HG03565 (cell line): ENCODE measurements at regions not wholly inside any gene's neighbourhood (a gene's known extent, or its start where the extent isn't known, plus 50 kb on each side); places are given as distances from the start of the nearest gene placed in this dataset.
"Not testable (repeated sequence)": the region's sequence is repeated elsewhere in the genome, so short reads cannot be mapped to it uniquely, and the experiment has no call there.

Experiments used
- ATAC-seq: cut with Tn5 transposase; IDR thresholded peaks from one replicate; pipeline ENCODE4 v1.9.1; 2021; ENCODE audit warnings: mild to moderate bottlenecking, moderate library complexity; ENCODE audit not compliant: unreplicated experiment

- ATAC-seq, result no peak
Observed at GRCh38 chr6:154629127-154629526, 104.1 kb upstream of the SCAF8 start.

GRCh38 chr6:154632119-154632518, 101.1 kb upstream of the SCAF8 start:
- no peak for ATAC-seq

GRCh38 chr6:154637392-154637791, 95.8 kb upstream of the SCAF8 start:
- no peak for ATAC-seq

- no peak for ATAC-seq
Observed at GRCh38 chr6:154638369-154638768, 94.8 kb upstream of the SCAF8 start.

DNA sequence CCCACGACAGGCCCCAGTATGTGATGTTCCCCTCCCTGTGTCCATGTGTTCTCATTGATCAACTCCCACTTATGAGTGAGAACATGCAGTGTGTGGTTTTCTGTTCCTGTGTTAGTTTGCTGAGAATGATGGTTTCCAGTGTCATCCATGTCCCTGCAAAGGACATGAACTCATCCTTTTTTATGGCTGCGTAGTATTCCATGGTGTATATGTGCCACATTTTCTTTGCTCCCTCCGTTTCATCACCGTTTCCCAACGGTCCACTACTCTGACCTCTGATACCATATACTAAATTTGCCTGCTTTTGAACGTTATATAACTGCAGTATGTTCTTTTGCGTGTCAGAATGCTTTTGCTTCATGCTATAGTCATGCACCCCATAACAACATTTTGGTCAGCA, 94.0 kb upstream of the SCAF8 start:
- ATAC-seq, result not testable (repeated sequence)

DNA sequence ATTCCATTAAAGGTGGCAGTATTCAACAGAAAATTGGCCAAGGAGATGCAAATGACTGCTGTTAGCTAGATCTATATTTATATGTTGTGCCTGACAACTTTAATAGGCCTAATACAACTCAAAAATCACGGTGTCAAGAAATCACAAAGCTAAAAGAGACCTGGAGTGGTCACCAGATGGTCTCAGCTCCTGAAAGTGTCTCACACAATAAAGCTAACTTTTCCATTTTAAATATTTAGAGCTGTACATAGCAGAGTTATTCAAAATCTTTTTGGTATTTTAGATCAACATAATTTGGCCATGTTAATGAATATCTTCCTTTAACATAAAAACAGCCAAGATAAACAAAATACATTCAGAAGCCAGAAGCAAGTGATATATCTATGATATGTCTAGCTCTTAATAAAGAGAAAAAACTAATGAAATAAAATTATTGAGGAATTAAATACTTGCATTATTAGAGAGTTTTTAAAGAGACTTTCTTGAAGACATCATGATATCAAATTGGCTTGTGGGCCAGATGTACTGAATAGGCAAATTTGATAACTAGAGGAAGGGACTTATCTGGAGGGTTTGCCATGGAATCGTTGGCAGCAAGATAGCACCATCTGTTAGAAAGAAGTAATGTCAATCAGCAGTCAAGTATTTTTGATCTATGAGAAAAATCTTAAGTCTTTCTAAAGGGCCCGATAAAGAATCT, 84.9 kb upstream of the SCAF8 start:
- ATAC-seq, result no peak

DNA sequence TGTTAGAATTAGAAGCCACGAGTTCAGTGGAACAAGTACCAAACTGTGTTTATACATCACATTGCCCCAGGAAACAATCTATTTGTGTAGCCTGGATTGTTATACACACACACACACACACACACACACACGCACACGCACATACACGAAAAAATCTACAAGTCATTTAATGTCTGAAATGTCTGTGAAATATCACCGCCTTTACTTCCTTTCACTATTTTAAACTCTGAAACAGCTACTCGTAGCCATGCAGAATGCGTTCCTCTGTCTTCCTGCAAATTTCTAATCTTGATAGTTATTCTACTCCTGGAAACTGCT, 84.4 kb upstream of the SCAF8 start:
- no peak for ATAC-seq

GRCh38 chr6:154649721-154650120, 83.5 kb upstream of the SCAF8 start:
- no peak for ATAC-seq

GRCh38 chr6:154650351-154650750, 82.9 kb upstream of the SCAF8 start:
- no peak for ATAC-seq

GRCh38 chr6:154651656-154652055, 81.6 kb upstream of the SCAF8 start:
- no peak for ATAC-seq

DNA sequence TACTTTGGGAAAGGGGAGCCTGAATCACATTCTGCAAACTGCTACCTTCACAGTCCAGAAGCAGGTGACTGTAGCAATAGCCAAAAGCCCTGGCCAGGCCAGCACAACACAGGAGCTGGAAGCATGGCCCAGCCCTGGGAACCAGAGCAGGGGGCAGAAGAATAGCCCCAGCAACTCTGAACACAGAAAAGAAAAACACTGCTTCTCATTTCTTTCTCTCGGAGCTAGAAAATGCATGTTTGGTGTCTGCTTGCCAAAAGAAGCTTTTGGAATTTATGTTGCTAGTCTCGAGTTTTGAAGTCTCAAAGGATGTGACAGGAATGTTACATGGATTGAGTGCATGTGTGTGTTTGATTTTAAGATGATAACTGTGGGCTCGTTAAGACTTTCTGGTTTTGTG, 79.8 kb upstream of the SCAF8 start:
- no peak for ATAC-seq

GRCh38 chr6:154653853-154654252, 79.4 kb upstream of the SCAF8 start:
- no peak for ATAC-seq

DNA sequence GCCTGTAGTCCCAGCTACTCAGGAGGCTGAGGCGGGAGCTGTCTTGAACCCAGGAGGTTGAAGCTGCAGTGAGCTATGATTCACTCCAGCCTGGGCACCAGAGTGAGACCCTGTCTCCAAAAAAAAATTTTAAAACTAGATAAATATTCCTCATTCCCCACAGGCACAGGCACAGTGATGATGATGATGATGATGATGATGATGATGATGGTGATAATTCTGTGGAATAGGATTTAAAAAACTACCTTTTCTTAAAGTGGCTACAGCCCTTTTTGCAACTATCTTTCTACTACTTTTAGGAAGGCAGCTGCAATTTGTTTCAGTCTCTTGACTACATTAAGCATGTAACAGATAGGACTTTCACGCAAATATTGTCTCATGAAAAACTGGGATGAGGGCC, 76.6 kb upstream of the SCAF8 start:
- no peak for ATAC-seq

- no peak for ATAC-seq
Observed at GRCh38 chr6:154661768-154662167, 71.4 kb upstream of the SCAF8 start.

DNA sequence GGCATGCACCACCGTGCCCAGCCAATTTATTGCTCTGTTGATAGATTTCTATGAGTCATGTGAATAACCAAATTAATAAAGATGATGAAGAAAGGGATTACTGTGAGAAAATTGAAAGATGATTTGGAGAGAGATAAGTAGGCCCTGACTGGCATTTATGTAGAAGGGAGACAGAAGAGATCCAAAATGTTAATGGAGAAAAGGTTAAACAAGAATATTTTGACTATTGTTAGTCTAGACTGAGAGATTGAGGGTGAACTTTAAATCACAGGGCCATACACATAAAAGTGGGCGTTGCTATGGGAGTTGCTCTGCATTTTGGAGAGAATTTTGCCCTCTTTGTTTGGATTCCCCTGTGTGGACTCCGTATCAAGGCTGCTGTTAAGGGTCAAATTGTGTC, 68.9 kb upstream of the SCAF8 start:
- no peak for ATAC-seq

DNA sequence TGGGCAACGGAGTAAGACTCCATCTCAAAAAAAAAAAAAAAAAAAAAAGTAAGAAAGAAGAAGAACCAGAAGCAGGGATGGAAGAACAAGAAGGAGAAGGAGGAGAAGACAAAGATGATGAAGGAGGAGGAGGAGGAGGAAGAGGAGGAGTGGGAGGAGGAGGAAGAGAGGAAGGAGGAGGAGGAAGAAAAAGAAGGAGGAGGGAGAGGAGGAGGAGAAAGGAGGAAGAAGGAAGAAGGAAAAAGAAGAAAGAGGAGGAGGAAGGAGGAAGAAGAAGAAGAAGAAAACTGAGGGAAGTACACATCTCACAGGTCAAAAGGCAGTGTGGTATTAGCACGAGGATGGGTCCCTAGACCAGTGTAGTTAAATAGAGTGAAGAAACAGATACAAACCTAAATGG, 65.1 kb upstream of the SCAF8 start:
- no peak for ATAC-seq

GRCh38 chr6:154672086-154672485, 61.1 kb upstream of the SCAF8 start:
- no peak for ATAC-seq

GRCh38 chr6:154673919-154674318, 59.3 kb upstream of the SCAF8 start:
- ATAC-seq, result no peak

DNA sequence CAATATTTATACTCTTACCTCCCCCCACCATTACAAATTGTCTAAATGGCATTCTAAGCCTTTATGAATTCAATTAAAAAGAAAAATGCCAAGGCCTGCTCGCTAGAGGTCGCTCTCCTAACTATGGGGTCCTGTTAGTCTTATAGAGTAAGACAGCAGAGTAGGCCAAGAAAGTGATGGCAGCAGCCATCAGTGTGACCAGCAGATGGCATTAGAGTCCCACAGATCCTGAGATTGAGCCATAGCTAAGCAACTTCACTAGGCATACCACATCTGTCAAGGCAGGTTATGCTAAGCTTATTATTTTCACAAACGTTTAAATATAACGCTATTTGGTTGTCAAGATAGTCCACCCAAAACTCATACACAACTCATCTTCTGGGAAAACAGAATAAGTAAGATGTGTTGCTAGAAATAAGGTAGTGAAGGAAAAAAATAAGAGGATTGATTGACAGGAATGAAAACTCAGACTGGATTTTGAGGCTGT, 57.6 kb upstream of the SCAF8 start:
- peak; percentile 100 for ATAC-seq

DNA sequence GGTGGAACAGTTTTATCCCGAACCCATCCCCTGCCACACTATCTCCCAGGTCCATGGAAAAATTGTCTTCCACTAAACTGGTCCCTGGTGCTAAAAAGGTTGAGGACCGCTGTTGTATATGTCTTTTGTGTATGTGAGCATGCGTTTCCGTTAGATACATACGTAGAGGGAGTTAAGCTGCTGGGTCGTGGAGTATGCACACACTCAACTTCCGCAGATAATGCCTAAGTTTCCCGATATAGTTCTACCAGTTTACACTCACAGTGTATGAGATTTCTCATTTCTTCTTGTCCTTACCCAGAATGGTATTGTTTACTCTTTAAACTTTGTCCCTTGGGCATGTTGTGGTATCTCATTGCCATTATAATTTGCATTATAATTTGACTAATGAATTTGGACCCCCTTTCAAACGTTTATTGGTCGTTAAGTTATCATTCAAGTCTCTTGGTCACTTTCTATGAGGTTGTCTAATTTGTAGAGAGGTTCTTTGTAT, 50.5 kb upstream of the SCAF8 start:
- no peak for ATAC-seq
